ENCODE measurements at regions not wholly inside any gene's neighbourhood (a gene's known extent, or its start where the extent isn't known, plus 50 kb on each side); places are given as distances from the start of the nearest gene placed in this dataset.
A peak's percentile ranks its signal among the peaks of the same experiment; 100 is the strongest.

- Histone ChIP-seq H3K9me3 (no peaks in the 10 kb centered on the region), H3K4me3 (no peak overlapping the region), H3K36me3 (no peaks in the 10 kb centered on the region), H3K4me1 (no peaks in the 10 kb centered on the region), H3K27me3 (no peaks in the 10 kb centered on the region), H3K27ac (no peak overlapping the region)
- no peak for DNase-seq
- TF ChIP-seq CTCF (IDR thresholded peaks at IDR 0.05) (no peak), POLR2A (IDR thresholded peaks at IDR 0.05) (no peak)
- 92 to 95% (median 94%) methylated on average over 2 of the region's 2 CpGs for WGBS, 4 donors
- ATAC-seq = no peak
- intact Hi-C loops (cut with DNase I) = loop anchor here in 9 of 10 donors (5.0 to 10.0 kb wide), 5 partner anchors 148 to 450 kb away; no protein-coding TSS in a partner anchor
Observed at GRCh38 chr5:82794876-82795275, 282.3 kb downstream of the TMEM167A start.

GRCh38 chr5:82793808-82794419, 283.3 kb downstream of the TMEM167A start:
- intact Hi-C loops (cut with DNase I) = loop anchor here (2.0 to 10.0 kb wide), 6 partner anchors 147 to 449 kb away; no protein-coding TSS in a partner anchor
- peak; percentile 51 to 76 (median 63) for TF ChIP-seq CTCF (IDR thresholded peaks at IDR 0.05)
- TF ChIP-seq POLR2A (IDR thresholded peaks at IDR 0.05) = no peak
- no peaks in the 10 kb centered on the region for H3K4me1 ChIP-seq
- WGBS, 4 donors = 42 to 76% (median 53%) methylated on average over 4 of the region's 4 CpGs
- no peak for DNase-seq
- H3K4me3 ChIP-seq = no peak overlapping the region
- ATAC-seq = no peak
- no peaks in the 10 kb centered on the region for H3K36me3 ChIP-seq
- no peaks in the 10 kb centered on the region for H3K27me3 ChIP-seq
- H3K27ac ChIP-seq = no peak overlapping the region
- H3K9me3 ChIP-seq = no peaks in the 10 kb centered on the region

- Histone ChIP-seq H3K9me3 (no peaks in the 10 kb centered on the region), H3K4me3 (no peak overlapping the region), H3K27me3 (no peaks in the 10 kb centered on the region), H3K27ac (no peak overlapping the region), H3K4me1 (no peaks in the 10 kb centered on the region), H3K36me3 (no peaks in the 10 kb centered on the region)
- no peak for DNase-seq
- ATAC-seq = no peak
- 53 to 59% (median 58%) methylated on average over 1 of the region's 1 CpG for WGBS, 4 donors
- no peak for TF ChIP-seq CTCF (IDR thresholded peaks at IDR 0.05)
- TF ChIP-seq POLR2A (IDR thresholded peaks at IDR 0.05) = no peak
- intact Hi-C loops (cut with DNase I) = loop anchor here (2.0 to 10.0 kb wide), 6 partner anchors 145 to 447 kb away; no protein-coding TSS in a partner anchor
Observed at GRCh38 chr5:82792096-82792495, 285.1 kb downstream of the TMEM167A start.

- WGBS, 4 donors = 87 to 97% (median 93%) methylated on average over 3 of the region's 3 CpGs
- no peaks in the 10 kb centered on the region for H3K36me3 ChIP-seq
- H3K27ac ChIP-seq = no peak overlapping the region
- intact Hi-C loops (cut with DNase I) = no loop called here
- no peak for DNase-seq
- no peaks in the 10 kb centered on the region for H3K9me3 ChIP-seq
- no peaks in the 10 kb centered on the region for H3K27me3 ChIP-seq
- H3K4me3 ChIP-seq = no peak overlapping the region
- H3K4me1 ChIP-seq = no peaks in the 10 kb centered on the region
- ATAC-seq = no peak
- TF ChIP-seq CTCF (IDR thresholded peaks at IDR 0.05) (no peak), POLR2A (IDR thresholded peaks at IDR 0.05) (no peak)
Observed at GRCh38 chr5:82789095-82789494, 288.1 kb downstream of the TMEM167A start.
